GM12801 (cell line): ENCODE measurements at regions not wholly inside any gene's neighbourhood (a gene's known extent, or its start where the extent isn't known, plus 50 kb on each side); places are given as distances from the start of the nearest gene placed in this dataset.

Experiments
- CTCF ChIP-seq: IDR thresholded peaks from one replicate; pipeline ENCODE4 v1.5.1; 2011; ENCODE audit warnings: control low read depth; ENCODE audit not compliant: insufficient read length; ENCODE audit errors: extremely low read depth

GRCh38 chr3:152203652-152204051 is 65.1 kb upstream of the MBNL1 start:
- TF ChIP-seq CTCF, result no peak

- no peak for TF ChIP-seq CTCF
Observed at GRCh38 chr3:152204218-152204617, 64.5 kb upstream of the MBNL1 start.

GRCh38 chr3:152205097-152205593 is 63.6 kb upstream of the MBNL1 start:
- no peak for TF ChIP-seq CTCF

- no peak for TF ChIP-seq CTCF
Observed at GRCh38 chr3:152206243-152206760, 62.4 kb upstream of the MBNL1 start.

- no peak for TF ChIP-seq CTCF
Observed at GRCh38 chr3:152208439-152208838, 60.3 kb upstream of the MBNL1 start.

- no peak for TF ChIP-seq CTCF
Observed at GRCh38 chr3:152209060-152209459, 59.7 kb upstream of the MBNL1 start.

GRCh38 chr3:152209776-152210175 is 59.0 kb upstream of the MBNL1 start:
- TF ChIP-seq CTCF, result no peak
